Right atrium auricular region (tissue), 2 donors: ENCODE measurements at regions not wholly inside any gene's neighbourhood (a gene's known extent, or its start where the extent isn't known, plus 50 kb on each side); places are given as distances from the start of the nearest gene placed in this dataset.
"Not testable (repeated sequence)": the region's sequence is repeated elsewhere in the genome, so short reads cannot be mapped to it uniquely, and the experiment has no call there.

ENCODE experiments used
- DNase-seq: peaks from one replicate; pipeline ENCODE4 v3.0.0-alpha.2; 2019; ENCODE audit warnings: low spot score
- H3K27ac ChIP-seq, 2 donors: fragments of 200-600 bp; sonication (generic); 1 replicate in 1 of 2; 2 replicates in 1 of 2; pipeline ENCODE4 v1.5.1; 2016 to 2019
- H3K27me3 ChIP-seq, 2 donors: fragments of 200-600 bp; sonication (generic); one replicate each; pipeline versions ENCODE4 v1.5.1 to v1.6.0; 2017 to 2019
- H3K36me3 ChIP-seq: fragments of 200-600 bp; sonication (generic); one replicate; pipeline ENCODE4 v1.5.1; 2016
- H3K4me1 ChIP-seq, 2 donors: fragments of 200-600 bp; sonication (generic); one replicate each; pipeline versions ENCODE4 v1.5.1 to v1.6.0; 2017 to 2019
- H3K4me3 ChIP-seq, 2 donors: fragments of 200-600 bp; sonication (generic); 1 replicate in 1 of 2; 2 replicates in 1 of 2; pipeline ENCODE4 v1.5.1; 2017 to 2019; ENCODE audit warnings: mild to moderate bottlenecking in 1 of 2, moderate library complexity in 1 of 2
- H3K9me3 ChIP-seq, 2 donors: fragments of 200-600 bp; sonication (generic); one replicate each; pipeline ENCODE4 v1.5.1; 2019
- TF ChIP-seq, protein P1 (sequence below), 2 donors: fragments of 200-600 bp; sonication (generic); IDR thresholded peaks; one replicate each; pipeline ENCODE4 v1.5.1; 2019; ENCODE audit warnings: antibody characterized with exemption in 2 of 2

- DNase-seq = no peak
- Histone ChIP-seq H3K4me3 (no peak overlapping the region), H3K4me1 (no peaks in the 10 kb centered on the region), H3K36me3 (no peaks in the 10 kb centered on the region), H3K27ac (no peak overlapping the region), H3K27me3 (no peaks in the 10 kb centered on the region), H3K9me3 (no peaks in the 10 kb centered on the region)
- TF ChIP-seq, protein P1, sequence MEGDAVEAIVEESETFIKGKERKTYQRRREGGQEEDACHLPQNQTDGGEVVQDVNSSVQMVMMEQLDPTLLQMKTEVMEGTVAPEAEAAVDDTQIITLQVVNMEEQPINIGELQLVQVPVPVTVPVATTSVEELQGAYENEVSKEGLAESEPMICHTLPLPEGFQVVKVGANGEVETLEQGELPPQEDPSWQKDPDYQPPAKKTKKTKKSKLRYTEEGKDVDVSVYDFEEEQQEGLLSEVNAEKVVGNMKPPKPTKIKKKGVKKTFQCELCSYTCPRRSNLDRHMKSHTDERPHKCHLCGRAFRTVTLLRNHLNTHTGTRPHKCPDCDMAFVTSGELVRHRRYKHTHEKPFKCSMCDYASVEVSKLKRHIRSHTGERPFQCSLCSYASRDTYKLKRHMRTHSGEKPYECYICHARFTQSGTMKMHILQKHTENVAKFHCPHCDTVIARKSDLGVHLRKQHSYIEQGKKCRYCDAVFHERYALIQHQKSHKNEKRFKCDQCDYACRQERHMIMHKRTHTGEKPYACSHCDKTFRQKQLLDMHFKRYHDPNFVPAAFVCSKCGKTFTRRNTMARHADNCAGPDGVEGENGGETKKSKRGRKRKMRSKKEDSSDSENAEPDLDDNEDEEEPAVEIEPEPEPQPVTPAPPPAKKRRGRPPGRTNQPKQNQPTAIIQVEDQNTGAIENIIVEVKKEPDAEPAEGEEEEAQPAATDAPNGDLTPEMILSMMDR (IDR thresholded peaks at IDR 0.05) = peak; percentile 63 to 86
Measured at GRCh38 chr7:51430480-51431086, 114.0 kb upstream of the COBL start.

DNA sequence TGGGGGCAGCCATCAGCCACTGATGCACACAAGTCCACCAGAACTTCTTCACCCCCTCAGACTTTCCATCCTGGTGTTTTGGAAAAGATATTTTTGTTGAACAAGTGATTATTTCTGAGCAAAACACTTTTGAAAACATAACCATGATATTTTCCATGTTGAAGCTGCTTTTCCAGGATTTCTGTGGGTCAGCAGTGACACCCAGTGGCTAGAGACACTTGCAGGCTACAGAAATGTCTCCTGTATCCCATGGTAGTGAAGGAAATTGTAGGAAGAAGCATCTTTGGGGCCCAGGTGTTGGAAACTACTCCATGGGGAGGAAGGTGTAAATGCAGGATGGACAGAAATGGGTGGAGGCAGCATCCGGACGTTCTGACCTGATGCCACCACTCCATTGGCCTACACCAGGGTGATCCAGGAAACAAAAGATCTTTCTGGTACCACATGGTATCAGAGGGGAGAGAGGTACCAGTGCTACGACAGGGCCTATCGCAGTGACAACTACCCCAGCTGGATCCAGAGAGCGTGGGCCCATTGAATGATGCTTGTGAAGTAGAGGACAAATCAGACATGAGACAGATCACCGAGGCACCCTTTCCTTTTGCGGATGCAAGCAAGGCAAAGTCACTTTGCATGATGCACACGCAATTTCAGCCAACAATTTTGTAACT is 111.7 kb upstream of the COBL start:
- Histone ChIP-seq H3K27me3 (no peaks in the 10 kb centered on the region), H3K36me3 (no peaks in the 10 kb centered on the region), H3K4me1 (no peaks in the 10 kb centered on the region), H3K27ac (no peak overlapping the region), H3K9me3 (no peaks in the 10 kb centered on the region), H3K4me3 (no peak overlapping the region)
- TF ChIP-seq, protein P1 (IDR thresholded peaks at IDR 0.05) = no peak
- DNase-seq = no peak

GRCh38 chr7:51426163-51426562 is 109.6 kb upstream of the COBL start:
- H3K27me3 ChIP-seq = no peaks in the 10 kb centered on the region
- H3K4me3 ChIP-seq = no peak overlapping the region
- no peaks in the 10 kb centered on the region for H3K4me1 ChIP-seq
- TF ChIP-seq, protein P1 (IDR thresholded peaks at IDR 0.05) = no peak
- no peak overlapping the region for H3K27ac ChIP-seq
- H3K9me3 ChIP-seq = no peaks in the 10 kb centered on the region
- H3K36me3 ChIP-seq = no peaks in the 10 kb centered on the region
- DNase-seq = no peak

DNA sequence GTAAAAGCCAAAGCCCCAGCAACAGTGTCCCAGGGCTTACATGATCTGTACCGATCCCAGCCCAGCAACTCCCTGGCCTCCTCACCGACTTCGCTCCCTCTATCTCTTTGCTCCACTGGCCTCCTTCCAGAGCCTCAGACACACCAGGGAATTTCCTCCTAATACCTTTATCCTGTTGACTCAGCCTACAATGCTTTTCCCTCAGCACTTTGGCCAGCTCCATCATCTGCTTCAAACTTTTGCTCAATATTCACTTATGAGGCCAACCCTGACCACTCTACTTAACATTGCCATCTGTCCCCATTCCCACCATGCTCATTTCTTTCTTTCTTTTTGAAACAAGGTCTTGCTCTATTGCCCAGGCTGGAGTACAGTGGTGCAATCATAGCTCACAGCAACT is 93.3 kb upstream of the COBL start:
- not testable (repeated sequence) for H3K4me1 ChIP-seq, H3K9me3 ChIP-seq, H3K27ac ChIP-seq, H3K27me3 ChIP-seq, H3K36me3 ChIP-seq, H3K4me3 ChIP-seq, DNase-seq

- not testable (repeated sequence) for H3K36me3 ChIP-seq, H3K27me3 ChIP-seq, H3K4me1 ChIP-seq, DNase-seq, H3K4me3 ChIP-seq, H3K9me3 ChIP-seq, H3K27ac ChIP-seq
Measured at GRCh38 chr7:51397608-51398007, 81.0 kb upstream of the COBL start.

- DNase-seq, H3K36me3 ChIP-seq, H3K27me3 ChIP-seq, H3K9me3 ChIP-seq, H3K4me3 ChIP-seq, H3K4me1 ChIP-seq, H3K27ac ChIP-seq: not testable (repeated sequence)
Measured at GRCh38 chr7:51393003-51393402, 76.4 kb upstream of the COBL start.

- not testable (repeated sequence) for H3K4me1 ChIP-seq, H3K27ac ChIP-seq, H3K27me3 ChIP-seq, H3K9me3 ChIP-seq, H3K4me3 ChIP-seq, DNase-seq, H3K36me3 ChIP-seq
Measured at GRCh38 chr7:51389952-51390351, 73.3 kb upstream of the COBL start.

- not testable (repeated sequence) for H3K4me3 ChIP-seq, H3K4me1 ChIP-seq, H3K36me3 ChIP-seq, H3K9me3 ChIP-seq, DNase-seq, H3K27me3 ChIP-seq, H3K27ac ChIP-seq
Measured at GRCh38 chr7:51389216-51389812, 72.7 kb upstream of the COBL start.

DNA sequence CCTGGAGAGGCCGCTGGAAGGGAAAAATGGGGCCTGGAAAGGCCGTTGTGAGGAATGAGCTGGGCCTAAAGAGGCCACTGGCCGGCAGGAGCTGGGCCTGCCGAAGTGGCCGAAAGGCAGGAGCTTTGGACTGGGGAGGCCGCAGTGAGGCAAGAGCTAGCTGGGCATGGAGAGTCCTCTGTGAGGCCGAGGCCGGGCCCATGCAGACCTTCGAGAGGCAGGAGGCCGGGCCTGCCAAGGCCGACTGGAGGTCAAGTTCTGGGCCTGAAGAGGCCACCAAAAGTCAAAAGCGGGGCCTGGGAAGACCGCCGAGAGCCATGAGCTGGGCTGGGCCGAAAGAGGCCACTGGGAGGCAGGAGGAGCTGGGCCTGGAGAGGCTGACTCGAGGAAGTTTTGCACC is 71.6 kb upstream of the COBL start:
- H3K9me3 ChIP-seq, H3K4me1 ChIP-seq, H3K36me3 ChIP-seq, H3K27ac ChIP-seq, H3K27me3 ChIP-seq, H3K4me3 ChIP-seq, DNase-seq: not testable (repeated sequence)

GRCh38 chr7:51386806-51387568 is 70.4 kb upstream of the COBL start:
- not testable (repeated sequence) for H3K9me3 ChIP-seq, H3K4me1 ChIP-seq, H3K4me3 ChIP-seq, H3K36me3 ChIP-seq, H3K27ac ChIP-seq, DNase-seq, H3K27me3 ChIP-seq

DNA sequence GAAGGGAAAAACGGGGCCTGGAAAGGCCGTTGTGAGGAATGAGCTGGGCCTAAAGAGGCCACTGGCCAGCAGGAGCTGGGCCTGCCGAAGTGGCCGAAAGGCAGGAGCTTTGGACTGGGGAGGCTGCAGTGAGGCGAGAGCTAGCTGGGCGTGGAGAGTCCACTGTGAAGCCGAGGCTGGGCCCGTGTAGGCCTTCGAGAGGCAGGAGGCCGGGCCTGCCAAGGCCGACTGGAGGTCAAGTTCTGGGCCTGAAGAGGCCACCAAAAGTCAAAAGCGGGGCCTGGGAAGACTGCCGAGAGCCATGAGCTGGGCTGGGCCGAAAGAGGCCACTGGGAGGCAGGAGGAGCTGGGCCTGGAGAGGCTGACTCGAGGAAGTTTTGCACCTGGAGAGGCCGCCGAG is 69.6 kb upstream of the COBL start:
- not testable (repeated sequence) for H3K27ac ChIP-seq, H3K9me3 ChIP-seq, H3K27me3 ChIP-seq, H3K4me1 ChIP-seq, H3K4me3 ChIP-seq, H3K36me3 ChIP-seq, DNase-seq
